Right hindlimb (tissue), 1 donor: ENCODE measurements at regions not wholly inside any gene's neighbourhood (a gene's known extent, or its start where the extent isn't known, plus 50 kb on each side); places are given as distances from the start of the nearest gene placed in this dataset.
A peak's percentile ranks its signal among the peaks of the same experiment; 100 is the strongest.

Experiments
- DNase-seq: peaks from one replicate; pipeline ENCODE4 v3.0.0-alpha.2; 2018

DNA sequence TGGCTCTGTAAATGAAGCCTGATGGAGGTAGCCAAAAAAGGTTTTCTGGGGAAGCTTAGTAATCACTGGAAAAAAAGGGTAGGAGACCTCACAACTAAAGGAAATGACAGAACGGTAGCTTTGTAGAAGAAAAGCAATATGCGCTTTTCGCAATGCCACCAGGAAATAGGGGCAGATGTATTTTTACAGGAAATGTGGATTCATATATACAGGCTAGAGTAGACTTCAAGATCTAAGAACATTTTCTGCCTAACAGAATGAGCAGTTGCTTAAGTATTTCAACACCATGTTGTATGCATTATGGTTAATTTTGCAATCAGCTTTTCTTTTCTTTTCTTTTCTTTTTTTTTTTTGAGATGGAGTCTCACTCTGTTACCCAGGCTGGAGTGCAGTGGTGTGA lies 219.6 kb downstream of the CD83 start:
- no peak for DNase-seq

DNA sequence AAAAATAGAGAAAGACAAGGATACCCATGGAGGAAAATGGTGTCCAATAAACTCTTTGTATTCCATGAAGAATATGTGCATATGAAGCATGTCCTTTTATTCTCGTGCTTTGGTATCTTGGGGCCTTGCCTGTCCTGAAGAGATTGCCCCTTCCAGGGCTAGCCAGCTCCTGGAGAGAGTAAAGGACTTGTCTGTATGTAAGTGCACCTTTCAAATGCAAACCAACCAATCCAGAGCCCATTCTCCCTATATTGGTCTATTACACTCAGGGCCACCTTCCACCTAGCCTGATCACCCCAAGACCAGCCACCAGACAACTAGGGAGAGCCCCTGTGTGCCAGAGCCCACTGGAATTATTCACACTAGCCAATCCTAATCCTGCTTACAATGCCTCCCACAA lies 221.6 kb downstream of the CD83 start:
- no peak for DNase-seq

DNA sequence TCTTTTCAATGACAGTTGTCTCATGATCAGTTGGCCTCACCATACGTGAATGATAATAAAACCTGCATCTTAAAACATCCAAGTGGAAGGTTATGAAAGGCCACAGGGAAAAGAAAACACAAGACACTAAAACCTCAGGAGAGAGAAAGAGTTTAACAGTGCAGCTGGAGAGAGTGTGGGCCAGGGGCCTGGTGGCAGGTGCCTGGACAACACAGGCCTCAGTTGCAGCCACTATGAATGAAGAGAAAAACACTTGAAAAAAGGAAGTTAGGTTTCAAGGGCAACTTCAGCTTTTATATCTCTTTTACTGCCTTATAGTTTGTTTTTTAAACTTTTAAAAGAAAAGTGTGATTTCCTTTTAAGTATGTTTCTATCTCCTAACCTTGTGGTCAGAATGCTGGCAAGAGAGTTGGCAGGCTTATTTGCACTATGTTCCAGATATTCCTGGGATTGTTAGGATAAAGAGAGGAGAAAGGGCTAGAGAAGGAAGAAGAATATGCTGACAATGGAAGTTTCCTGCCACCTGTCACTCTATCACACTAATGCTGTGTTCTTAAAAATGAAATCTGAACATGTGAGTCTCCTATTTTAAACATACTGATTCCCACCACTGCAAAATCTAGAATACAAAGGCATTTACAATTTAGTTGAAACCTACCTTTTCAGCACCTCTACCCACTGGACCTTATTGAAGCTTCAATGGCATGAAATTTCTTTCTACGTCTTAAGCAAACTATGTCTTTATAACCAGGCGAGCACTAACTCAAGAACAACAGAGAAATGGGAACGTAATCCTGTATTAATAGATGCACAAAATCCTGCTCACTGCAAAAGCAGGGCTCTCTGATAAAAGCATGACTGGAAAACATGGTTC lies 222.4 kb downstream of the CD83 start:
- no peak for DNase-seq

DNA sequence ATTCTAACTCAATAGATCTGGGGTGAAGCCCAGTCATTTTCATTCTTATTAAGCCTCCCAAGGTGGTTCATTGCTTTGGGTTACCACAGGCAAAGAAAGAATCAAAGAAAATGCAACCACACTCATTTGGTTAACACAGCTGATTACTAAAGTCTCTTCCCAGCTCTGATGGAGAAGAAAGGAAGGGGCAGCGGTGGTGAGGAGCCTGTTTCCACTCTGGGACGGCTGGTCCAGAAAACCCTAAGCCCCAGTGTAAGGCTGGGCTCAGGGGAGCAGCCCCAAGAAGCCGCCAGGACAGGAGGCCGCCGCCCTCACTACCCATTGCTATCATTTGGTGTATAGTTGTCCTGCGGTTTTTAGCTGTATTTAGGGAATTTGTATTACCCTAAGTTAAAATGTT lies 226.9 kb downstream of the CD83 start:
- DNase-seq = no peak

DNA sequence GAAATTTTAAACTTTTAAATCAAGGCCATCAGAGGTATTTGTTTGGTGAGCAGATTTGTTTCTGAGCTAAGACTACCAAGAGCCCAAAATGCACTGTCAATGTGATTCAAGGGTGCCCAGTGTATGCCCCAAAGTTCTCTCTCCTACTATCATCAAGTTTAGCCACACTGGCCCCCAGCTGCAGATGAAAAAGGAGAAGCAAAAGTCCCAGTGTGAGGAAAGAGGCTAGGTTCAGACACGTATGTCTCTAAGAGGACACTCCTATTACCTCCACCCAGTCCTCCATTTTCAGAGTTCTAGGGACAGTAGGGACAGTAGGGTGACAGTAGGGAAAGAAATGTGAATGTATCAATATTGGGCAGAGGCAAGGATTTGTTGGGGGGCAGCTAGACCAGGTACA lies 230.8 kb downstream of the CD83 start:
- no peak for DNase-seq

DNA sequence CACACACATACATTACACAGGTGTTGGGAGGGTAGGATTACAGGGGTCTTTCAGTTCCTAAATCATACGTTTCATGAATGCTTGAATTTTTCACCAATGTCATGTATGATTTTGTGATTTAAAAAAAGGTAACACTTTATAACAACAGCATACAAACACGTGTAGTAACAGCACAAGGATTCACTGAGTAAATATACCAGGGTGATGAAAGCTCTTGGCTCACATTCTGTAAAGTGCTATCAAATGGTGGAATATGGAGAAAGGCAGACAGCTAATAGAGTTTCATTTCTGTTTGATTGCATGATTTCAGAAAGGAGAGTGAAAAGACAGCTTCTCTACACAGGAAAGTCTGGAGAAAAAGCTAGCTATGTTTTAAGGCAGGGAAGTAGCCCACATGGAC lies 231.9 kb downstream of the CD83 start:
- DNase-seq = no peak

DNA sequence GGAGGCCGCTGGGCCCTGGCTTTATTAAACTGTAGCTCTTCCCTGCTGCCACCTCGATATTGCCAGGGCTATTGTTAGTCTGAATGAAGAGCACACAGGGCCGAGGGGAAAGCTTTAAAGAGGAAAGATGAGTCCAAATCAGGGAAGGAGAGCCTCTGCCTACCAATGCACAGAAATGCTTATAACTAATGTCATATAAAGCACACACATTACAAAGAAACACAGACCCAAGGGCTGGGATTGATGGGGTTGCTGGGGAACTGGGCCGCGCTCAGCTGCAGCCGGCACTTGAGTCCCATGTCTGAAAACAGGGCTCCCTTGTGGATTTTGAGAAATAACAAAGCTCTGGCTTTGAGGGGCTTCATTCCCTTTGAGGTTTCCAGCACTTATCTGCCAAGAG lies 232.6 kb downstream of the CD83 start:
- DNase-seq = no peak

DNA sequence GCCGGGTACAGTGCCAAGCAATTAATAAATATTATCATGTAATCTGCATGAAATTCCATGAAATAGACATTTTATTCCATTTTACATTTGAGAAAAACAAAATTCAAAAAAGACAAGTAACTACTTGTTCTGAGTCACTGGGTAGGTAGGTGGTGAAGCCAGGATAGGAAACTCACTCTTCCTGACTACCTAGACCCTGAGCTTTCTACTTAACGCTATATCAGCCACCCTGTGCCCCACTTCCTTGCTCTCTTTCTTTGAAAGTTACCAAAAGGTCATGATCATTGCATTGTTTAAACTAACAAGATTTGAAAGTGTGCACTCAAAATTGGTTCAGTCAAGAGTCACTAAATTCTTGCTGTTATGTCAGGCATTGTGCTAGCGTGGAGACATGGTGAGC lies 235.7 kb downstream of the CD83 start:
- no peak for DNase-seq

DNA sequence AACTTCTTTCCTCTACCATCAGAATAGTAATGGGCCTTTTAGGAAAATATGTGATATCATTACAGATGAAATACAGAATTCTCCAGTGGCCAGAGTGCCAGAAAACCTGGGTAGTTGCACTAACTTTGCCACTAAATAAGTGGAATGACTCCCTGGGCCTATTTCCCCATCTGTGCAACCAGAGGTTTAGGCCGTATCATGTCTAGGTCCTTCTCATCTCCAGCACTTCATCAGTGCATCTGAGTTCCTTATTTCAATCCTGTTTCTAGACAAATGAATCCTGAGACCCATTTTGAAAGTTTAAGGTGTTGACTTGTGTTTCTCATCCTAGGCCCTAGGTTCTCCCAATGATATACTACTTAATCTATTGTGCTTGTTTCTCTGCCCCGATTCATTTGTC lies 236.2 kb downstream of the CD83 start:
- no peak for DNase-seq

DNA sequence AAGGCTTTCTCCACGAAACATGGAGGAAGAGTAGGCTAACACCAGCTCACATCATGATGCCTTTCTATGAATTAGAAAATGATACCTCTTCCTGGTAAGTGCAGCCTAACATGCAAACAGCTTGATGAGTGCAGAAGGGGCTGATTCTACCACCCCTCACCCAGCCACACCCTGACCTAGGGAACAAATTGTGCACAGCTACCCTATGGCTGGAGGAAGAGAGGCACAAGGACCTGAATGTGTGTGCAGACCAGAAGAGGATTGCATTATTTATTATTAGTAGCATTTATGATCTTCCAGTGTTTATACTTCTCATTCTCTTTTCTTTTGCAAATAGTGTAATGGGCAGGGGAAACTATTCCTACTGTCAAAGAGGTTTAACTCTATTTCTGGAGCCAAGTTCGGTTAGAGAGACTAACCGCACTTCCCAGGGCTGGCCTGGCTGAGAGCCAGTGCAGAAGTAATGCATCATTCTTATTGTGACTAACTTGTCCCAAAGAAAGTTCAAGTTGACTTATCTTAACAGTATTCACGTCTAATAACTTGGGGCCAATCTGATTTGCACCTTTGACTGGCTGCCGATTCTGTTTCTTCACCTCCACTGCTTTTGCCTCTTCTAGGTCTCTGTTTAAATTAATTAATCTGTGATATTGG lies 237.5 kb downstream of the CD83 start:
- peak; percentile 72 for DNase-seq

DNA sequence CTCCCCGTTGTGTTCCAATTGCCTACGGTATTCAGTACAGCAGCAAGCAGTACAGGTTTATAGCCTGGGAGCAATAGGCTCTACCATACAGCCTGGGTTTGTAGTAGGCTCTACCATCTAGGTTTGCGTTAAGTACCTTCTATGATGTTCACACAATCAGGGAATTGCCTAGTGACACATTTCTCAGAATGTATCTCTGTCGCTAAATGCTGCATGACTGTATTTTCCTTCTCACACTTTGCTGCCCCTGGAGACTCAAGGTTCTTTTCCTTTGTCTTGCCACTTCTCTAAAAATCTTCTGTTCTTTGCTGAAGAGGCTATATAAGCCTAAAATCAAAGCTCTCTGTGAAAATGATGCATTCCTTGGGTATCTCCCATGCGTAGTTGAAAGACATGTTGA lies 241.9 kb downstream of the CD83 start:
- no peak for DNase-seq

DNA sequence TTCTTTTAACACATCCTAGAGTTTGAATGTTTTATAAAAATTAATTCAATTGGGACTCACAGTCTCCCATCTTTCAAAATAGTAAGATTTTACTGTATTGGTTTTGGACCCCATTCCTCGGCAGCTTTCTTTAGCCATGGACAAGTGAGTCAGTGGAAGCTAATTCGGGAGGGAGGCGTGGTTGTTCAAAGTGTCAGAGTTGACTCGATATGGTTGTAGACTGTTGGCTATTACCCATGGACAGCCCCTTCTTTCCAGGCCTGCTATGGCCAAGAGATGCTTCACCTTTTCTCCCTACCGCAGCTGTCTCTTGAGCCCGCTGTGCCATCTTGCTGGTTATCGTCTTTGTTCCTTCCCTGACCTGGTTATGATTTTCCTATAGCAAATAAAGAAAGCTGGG lies 243.0 kb downstream of the CD83 start:
- no peak for DNase-seq

DNA sequence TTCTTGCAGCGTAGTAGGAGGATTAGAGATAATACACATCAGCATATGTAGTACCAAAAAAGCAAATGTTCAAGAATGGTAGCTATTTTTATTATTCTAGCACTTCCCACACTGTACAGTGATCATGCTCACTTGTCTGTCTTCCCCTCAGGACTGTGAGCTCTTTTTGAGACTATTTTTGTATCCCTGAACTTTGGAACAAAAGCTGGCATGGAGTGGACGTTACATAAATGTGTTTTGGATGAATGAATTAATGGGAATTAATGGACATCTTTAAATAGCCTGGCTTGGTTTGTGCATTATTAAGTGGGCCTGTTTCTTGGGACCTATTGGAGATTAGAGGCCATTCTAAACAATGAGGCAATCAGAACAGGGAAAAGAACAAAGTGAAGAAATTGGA lies 243.7 kb downstream of the CD83 start:
- no peak for DNase-seq

DNA sequence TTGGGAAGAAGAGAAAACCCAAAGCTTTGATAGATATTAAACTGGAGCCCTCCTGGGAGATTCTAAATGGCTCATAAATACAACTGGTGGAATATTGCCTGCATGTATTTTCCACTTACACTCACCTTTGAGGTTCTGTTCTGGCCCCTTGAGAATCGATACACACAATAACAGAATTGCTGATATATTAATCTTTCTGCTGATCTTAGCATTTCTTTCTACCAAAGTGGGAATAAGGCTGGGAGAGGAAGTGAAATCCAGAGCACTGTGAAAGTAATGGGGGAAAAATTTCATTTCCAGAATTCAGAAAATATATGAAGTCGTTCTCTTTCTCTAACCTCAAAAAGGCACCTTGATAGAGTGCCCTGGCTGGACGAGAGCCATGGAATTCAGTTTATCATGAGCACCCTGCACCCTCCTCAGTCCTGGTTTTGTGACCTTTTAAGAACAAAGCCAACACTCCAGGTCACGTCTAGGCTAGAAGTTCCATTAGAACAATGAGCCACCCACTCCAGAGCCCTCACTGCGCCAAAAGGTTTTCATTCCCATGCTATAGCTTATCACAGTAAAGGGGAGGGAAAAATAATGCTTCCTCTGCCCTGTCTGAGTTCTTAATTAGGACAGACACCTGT lies 244.5 kb downstream of the CD83 start:
- no peak for DNase-seq

DNA sequence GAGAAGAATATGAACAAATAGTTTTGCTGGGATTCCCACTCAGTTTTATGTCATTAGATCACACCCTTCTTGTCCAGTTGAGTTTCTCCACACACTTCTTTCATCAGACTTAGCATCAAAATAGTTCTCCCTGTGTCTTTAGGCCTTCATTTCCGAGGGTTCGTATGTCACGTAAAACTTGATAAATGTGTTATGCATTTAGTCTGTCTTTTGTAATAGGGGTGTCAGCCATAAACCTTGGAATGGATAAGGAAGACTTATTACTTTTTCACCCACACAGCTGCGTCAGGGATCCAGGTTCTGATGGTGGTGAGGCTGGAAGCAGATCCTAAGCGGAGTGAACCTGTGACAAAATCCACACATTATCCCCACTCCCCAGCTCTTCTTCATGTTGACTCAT lies 246.8 kb downstream of the CD83 start:
- no peak for DNase-seq

DNA sequence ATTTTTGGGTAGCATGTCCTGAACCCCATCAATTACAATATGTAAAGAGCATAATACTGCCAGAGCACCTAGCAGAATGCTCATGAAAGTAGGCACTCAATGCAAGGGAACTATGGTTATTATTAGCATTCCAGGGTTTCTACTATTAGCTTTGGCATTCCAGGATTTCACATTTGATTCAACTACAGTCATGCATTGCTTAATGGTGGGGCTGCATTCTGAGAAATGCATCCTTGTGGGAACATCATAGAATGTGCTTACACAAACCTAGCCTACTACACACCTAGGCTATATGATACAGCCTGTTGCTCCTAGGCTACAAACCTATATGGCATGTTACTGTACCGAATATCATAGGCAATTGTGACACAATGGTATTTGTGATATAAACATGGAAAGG lies 247.8 kb downstream of the CD83 start:
- no peak for DNase-seq

DNA sequence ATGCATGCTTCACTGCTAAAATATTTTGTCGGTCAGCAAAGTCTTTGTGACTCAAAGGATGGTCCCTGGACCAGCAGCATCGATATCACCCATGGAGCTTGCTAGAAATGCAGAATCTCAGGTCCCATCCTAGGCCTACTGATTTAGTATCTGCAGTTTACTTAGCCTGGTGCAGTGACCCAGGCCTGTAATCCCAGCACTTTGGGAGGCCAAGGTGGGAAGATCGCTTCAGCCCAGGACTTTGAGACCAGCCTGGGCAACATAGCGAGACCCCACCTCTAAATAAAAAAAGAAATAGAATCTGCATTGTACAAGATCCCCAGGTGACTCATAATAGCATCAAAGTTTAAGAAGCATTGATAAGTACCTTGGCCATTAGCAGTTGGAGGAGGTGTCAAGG lies 248.7 kb downstream of the CD83 start:
- DNase-seq = no peak

DNA sequence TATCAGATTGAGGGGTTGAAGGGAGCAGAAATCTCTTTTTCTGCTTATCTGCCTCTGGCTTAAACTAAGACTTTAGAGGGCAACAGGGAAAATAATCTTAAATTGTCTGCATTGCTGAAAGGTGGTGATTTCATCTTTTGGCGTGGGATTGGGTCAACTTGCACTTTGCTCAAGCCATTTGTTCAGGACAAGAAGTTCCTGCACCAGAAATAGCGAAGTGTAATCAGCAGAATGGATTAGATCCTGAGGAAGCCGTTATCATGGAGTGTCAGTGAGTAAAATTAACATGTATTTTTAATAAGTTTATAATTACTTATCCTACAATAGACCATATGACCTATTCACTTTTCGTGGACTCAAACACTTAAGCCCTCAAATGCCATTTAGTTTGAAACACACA lies 249.3 kb downstream of the CD83 start:
- DNase-seq = no peak

DNA sequence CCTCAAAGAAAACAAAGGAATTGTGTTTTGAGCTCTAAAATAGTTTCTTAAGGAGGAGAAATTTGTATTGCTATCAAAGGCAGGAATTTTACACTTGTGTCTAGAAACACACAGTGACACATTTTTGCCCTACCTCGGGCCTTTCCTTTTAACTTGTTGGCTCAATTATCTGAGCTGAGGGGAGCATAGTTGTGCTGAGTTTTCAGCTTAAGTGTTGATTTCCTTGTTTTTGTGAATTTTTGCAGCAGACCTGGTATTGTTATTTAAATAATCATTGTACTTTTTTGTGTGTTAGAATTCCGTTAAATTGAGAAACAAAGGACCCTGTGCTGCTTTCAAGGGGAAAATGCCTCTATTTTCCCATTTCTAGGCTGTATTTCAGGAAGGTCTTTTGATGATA lies 249.7 kb downstream of the CD83 start:
- DNase-seq = no peak

DNA sequence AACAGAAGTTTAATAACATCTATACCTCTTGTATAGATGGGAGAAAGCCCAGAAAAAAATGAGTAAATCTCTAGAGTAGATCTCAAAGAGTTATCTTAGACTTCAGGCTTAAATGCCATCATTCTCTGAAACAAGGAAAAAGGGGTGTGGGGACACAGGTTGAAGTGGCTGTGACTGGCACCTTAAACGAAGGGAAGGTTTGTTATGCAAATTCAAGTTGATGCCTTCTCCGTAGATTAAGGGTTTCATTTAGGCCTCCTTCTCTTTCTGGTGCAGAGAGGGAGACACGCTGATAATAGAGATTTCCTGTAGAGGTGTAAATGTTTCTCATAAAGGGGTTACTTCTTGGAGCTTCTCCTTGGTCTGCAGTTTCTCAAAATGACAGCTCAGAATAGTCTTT lies 252.1 kb downstream of the CD83 start:
- no peak for DNase-seq

DNA sequence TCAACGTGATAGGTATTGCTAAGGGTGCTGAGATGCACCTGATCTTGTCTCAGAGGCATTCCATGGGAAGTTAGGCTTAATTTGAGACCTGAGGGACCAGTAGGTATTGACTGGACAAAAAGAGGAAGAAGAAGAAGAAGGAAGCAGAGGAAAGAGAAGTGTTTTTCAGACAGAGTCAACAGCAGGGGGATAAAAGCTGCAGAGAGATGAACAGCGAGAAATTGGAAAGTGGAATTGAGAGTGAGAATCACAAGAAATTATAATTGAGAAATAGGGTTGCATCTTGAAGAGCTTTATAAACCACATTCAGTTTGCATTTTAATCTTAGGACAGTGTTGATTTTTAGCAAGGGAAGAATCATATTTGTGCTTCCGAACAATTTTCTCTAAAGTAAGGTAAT lies 254.0 kb downstream of the CD83 start:
- no peak for DNase-seq

DNA sequence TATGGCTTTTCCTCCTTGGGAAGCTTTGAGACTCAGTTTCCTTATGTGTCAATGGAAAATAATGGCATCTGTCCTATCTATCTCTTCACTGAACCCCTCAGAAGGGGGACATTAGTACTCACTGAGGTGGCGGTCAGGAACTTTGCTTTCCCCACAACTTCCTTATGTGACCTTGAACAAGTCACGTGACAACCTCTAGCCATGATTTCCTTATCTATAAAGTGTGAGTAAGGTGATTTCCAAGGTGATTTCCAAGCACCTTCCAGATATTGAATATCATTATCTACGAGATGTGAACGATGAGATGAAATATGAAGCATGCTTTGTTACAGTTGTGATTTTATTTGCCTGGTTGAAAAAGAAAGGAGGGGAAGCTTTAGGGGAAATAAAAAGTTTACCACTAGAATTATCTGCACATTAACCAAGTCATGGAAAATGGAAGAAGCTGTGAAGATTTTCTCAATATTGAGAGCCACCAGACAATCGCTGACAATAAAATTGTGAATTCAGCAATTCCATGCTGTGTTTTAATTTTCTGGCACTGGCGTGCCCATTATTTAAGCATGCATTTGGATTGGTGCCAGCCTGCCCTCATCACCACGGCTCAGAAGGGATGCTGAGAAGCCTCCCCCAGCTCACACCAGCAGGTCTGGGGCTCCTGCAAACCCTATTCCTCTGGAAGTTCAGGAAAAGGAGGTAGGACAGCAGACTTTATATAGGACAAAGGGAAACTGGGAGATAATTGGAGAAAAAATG lies 255.3 kb downstream of the CD83 start:
- no peak for DNase-seq

DNA sequence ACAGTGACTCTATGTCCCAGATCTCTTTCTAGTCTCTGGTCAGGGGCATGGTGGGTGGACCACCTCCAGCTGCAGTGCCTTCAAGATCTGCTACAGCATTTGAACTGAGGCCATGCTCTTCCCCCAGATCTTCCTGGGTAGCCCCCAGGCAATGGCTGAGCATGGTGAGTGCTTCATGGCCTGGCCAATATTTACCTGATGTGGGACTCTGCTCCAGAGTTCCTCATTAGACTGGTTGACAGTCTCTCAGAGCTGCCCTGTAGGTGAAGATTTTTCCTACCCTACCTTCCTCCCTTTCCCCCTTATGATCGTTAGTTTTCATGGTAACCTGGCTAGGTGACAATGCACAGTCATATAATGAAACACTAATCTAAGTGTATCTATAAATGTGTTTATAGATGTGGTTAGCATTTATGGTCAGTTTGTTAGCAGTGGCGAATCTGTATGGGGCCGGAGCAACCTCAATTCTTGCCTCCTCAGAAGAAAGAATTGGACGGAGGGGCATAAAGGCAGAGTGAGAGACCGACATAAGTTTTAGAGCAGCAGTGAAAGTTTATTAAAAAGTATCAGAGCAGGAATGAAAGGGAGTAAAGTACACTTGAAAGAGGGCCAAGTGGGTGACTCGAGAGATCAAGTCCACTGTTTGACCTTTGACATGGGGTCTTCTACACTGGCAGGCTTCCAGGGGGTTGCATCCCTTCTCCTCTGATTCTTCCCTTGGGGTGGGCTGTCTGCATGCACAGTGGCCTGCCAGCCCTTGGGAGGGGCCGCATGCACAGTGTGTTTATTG lies 256.3 kb downstream of the CD83 start:
- DNase-seq = no peak
